GM23338 (cell line): ENCODE measurements at regions not wholly inside any gene's neighbourhood (a gene's known extent, or its start where the extent isn't known, plus 50 kb on each side); places are given as distances from the start of the nearest gene placed in this dataset.

Experiments used
- ATAC-seq: fragments of 200-7000 bp; cut with Tn5 transposase; 3 replicates; pipeline ENCODE4 v1.9.1; 2020
- DNase-seq: peaks from one replicate; pipeline ENCODE4 v3.0.0-alpha.2; 2015; ENCODE audit warnings: low spot score
- H2AFZ ChIP-seq: fragments of 200-600 bp; sonication (generic); 2 replicates; pipeline ENCODE4 v1.8.0; 2016; ENCODE audit warnings: antibody characterized with exemption, mild to moderate bottlenecking, moderate library complexity
- H3F3A ChIP-seq: fragments of 200-600 bp; sonication (generic); replicated peaks from 2 replicates; pipeline ENCODE4 v1.8.0; 2017; ENCODE audit warnings: antibody characterized with exemption, mixed run types, low read depth
- H3K27ac ChIP-seq: fragments of 200-600 bp; sonication (generic); 2 replicates; pipeline ENCODE4 v1.6.1; 2016; ENCODE audit warnings: low read depth
- H3K27me3 ChIP-seq: fragments of 200-600 bp; sonication (generic); 2 replicates; pipeline ENCODE4 v1.8.0; 2016; ENCODE audit warnings: mild to moderate bottlenecking, mixed run types, moderate library complexity; ENCODE audit not compliant: insufficient read depth
- H3K36me3 ChIP-seq: fragments of 200-600 bp; sonication (generic); 2 replicates; pipeline ENCODE4 v1.8.0; 2016; ENCODE audit warnings: mild to moderate bottlenecking; ENCODE audit not compliant: insufficient read depth
- H3K4me1 ChIP-seq: fragments of 200-600 bp; sonication (generic); 2 replicates; pipeline ENCODE4 v1.8.0; 2016; ENCODE audit warnings: mild to moderate bottlenecking, moderate library complexity; ENCODE audit not compliant: insufficient read depth
- H3K4me2 ChIP-seq: fragments of 200-600 bp; sonication (generic); 2 replicates; pipeline ENCODE4 v1.7.1; 2017; ENCODE audit warnings: mixed run types
- H3K4me3 ChIP-seq: fragments of 200-600 bp; sonication (generic); 2 replicates; pipeline ENCODE4 v1.6.1; 2016; ENCODE audit warnings: mixed run types
- H3K79me2 ChIP-seq: fragments of 200-600 bp; sonication (generic); replicated peaks from 2 replicates; pipeline ENCODE4 v1.8.0; 2017; ENCODE audit warnings: mild to moderate bottlenecking; ENCODE audit not compliant: insufficient read depth
- H3K9me2 ChIP-seq: fragments of 200-600 bp; sonication (generic); 2 replicates; pipeline ENCODE4 v1.8.0; 2017; ENCODE audit not compliant: insufficient read depth
- H4K20me1 ChIP-seq: fragments of 200-600 bp; sonication (generic); replicated peaks from 2 replicates; pipeline ENCODE4 v1.8.0; 2017; ENCODE audit warnings: mild to moderate bottlenecking; ENCODE audit not compliant: insufficient read depth
- H3K27ac Mint-ChIP-seq: 2 replicates; pipeline ENCODE4 v1.8.0; 2020; ENCODE audit warnings: inconsistent platforms, mild to moderate bottlenecking, moderate library complexity, mixed read lengths
- H3K27me3 Mint-ChIP-seq: 3 replicates; pipeline ENCODE4 v1.8.0; 2022; ENCODE audit warnings: low read depth, mild to moderate bottlenecking, moderate library complexity, mixed read lengths, inconsistent platforms; ENCODE audit not compliant: insufficient read depth, poor library complexity
- H3K36me3 Mint-ChIP-seq: 3 replicates; pipeline ENCODE4 v1.8.0; 2021; ENCODE audit warnings: low read depth, mild to moderate bottlenecking, inconsistent platforms, moderate library complexity, mixed read lengths
- H3K4me1 Mint-ChIP-seq: 3 replicates; pipeline ENCODE4 v1.8.0; 2020; ENCODE audit warnings: mild to moderate bottlenecking, inconsistent platforms, mixed read lengths
- H3K4me3 Mint-ChIP-seq: 3 replicates; pipeline ENCODE4 v1.8.0; 2021; ENCODE audit warnings: moderate library complexity, mild to moderate bottlenecking, inconsistent platforms, mixed read lengths
- H3K9me3 Mint-ChIP-seq: 3 replicates; pipeline ENCODE4 v1.8.0; 2020; ENCODE audit warnings: moderate library complexity, mild to moderate bottlenecking, inconsistent platforms, mixed read lengths
- CREB1 ChIP-seq: fragments of 250-450 bp; sonication (Bioruptor Pico); IDR thresholded peaks from 2 replicates; pipeline ENCODE4 v1.5.0; 2020; ENCODE audit warnings: low read depth, mild to moderate bottlenecking, moderate library complexity
- EZH2 ChIP-seq: fragments of 200-600 bp; sonication (generic); IDR thresholded peaks from one replicate; pipeline ENCODE4 v1.8.0; 2017; ENCODE audit warnings: antibody characterized with exemption, mild to moderate bottlenecking, low read depth; ENCODE audit not compliant: unreplicated experiment
- EZH2phosphoT487 ChIP-seq: fragments of 200-600 bp; sonication (generic); IDR thresholded peaks from one replicate; pipeline ENCODE4 v1.8.1; 2018; ENCODE audit warnings: antibody characterized with exemption; ENCODE audit not compliant: unreplicated experiment
- NANOG ChIP-seq: IDR thresholded peaks from 2 replicates; pipeline ENCODE4 v1.6.1; 2016; ENCODE audit warnings: antibody characterized with exemption, borderline replicate concordance
- POLR2AphosphoS5 ChIP-seq: IDR thresholded peaks from 2 replicates; pipeline ENCODE4 v1.6.1; 2016; ENCODE audit warnings: antibody characterized with exemption, low read depth
- REST ChIP-seq: IDR thresholded peaks from one replicate; pipeline ENCODE4 v1.6.1; 2018; ENCODE audit warnings: antibody characterized with exemption; ENCODE audit not compliant: unreplicated experiment
- STAT1 ChIP-seq: IDR thresholded peaks from one replicate; pipeline ENCODE4 v1.6.1; 2016; ENCODE audit warnings: antibody characterized with exemption; ENCODE audit not compliant: unreplicated experiment
- ZNF114 ChIP-seq: fragments of 250-450 bp; sonication (Bioruptor Pico); IDR thresholded peaks from 2 replicates; pipeline ENCODE4 v1.5.0; 2020; ENCODE audit warnings: mild to moderate bottlenecking, moderate library complexity
- TF ChIP-seq, protein P1 (sequence below): IDR thresholded peaks from 2 replicates; pipeline ENCODE4 v1.6.1; 2016; ENCODE audit warnings: antibody characterized with exemption
- TF ChIP-seq, protein P2 (sequence below): fragments of 250-450 bp; sonication (Bioruptor Pico); IDR thresholded peaks from 2 replicates; pipeline ENCODE4 v1.5.0; 2020; ENCODE audit warnings: mild to moderate bottlenecking, moderate library complexity

DNA sequence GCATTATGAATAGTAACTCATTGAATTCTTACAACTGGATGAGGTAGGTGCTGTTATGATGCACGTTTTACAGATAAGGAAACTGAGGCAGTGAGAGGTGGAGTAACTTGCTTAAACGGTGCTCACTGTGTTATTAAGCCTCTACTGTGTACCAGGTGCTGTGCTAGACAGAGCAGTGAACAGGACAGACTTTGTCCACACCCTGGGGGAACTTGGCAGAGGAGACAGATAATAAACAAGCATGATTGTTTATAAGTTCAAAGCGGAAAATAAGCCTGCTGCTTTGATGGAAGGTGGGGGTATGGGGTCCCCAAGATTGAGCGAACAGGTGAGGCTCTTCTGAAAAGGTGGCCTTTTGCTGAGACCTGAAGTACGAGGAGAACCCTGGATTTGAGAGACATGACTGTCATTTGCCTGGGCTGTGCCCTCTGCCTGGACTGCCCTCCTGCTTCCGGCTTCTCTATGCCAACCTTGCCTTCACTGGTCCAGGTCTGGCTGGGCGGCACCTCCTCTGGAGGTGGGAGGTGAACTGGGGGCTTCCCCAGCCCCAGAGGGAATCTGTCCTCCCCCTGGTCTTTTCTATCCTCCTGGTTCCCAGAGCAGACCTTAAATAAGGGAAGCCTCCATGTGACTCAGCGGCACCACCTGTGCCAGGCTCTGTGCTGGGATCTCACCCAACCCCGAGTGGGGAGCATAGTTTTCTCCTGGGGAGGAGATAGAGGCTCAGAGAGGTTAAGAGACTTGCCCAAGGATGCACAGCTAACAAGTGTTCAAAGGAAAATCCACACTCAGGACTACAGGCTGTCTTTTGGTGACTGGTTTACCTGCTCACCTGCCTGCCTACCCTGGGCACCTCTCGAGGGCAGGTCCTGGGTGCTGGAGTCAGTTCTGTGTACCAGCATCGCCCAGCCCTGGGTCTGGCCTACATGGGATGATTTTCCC, 59.1 kb downstream of the CEBPB start (continued):
- TF ChIP-seq REST (no peak), EZH2phosphoT487 (no peak), STAT1 (no peak)

- H3K27ac Mint-ChIP-seq = no peak overlapping the region
- H3K79me2 ChIP-seq = no peaks in the 10 kb centered on the region
- H3K4me1 Mint-ChIP-seq = no peaks in the 10 kb centered on the region
- DNase-seq = no peak
- no peaks in the 10 kb centered on the region for H3K27me3 Mint-ChIP-seq
- no peak overlapping the region for H2AFZ ChIP-seq
- no peak overlapping the region for H3K4me2 ChIP-seq
- no peaks in the 10 kb centered on the region for H3K36me3 Mint-ChIP-seq
- no peaks in the 10 kb centered on the region for H3K9me3 Mint-ChIP-seq
- H4K20me1 ChIP-seq = no peaks in the 10 kb centered on the region
- ATAC-seq = no peak
- no peak overlapping the region for H3K4me3 ChIP-seq
- no peaks in the 10 kb centered on the region for H3K27me3 ChIP-seq
- no peaks in the 10 kb centered on the region for H3F3A ChIP-seq
- no peak overlapping the region for H3K27ac ChIP-seq
- H3K4me1 ChIP-seq = no peaks in the 10 kb centered on the region
- no peaks in the 10 kb centered on the region for H3K9me2 ChIP-seq
- H3K36me3 ChIP-seq = no peaks in the 10 kb centered on the region
- H3K4me3 Mint-ChIP-seq = no peak overlapping the region
- TF ChIP-seq, protein P1, sequence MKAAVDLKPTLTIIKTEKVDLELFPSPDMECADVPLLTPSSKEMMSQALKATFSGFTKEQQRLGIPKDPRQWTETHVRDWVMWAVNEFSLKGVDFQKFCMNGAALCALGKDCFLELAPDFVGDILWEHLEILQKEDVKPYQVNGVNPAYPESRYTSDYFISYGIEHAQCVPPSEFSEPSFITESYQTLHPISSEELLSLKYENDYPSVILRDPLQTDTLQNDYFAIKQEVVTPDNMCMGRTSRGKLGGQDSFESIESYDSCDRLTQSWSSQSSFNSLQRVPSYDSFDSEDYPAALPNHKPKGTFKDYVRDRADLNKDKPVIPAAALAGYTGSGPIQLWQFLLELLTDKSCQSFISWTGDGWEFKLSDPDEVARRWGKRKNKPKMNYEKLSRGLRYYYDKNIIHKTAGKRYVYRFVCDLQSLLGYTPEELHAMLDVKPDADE = no peak
- TF ChIP-seq, protein P2, sequence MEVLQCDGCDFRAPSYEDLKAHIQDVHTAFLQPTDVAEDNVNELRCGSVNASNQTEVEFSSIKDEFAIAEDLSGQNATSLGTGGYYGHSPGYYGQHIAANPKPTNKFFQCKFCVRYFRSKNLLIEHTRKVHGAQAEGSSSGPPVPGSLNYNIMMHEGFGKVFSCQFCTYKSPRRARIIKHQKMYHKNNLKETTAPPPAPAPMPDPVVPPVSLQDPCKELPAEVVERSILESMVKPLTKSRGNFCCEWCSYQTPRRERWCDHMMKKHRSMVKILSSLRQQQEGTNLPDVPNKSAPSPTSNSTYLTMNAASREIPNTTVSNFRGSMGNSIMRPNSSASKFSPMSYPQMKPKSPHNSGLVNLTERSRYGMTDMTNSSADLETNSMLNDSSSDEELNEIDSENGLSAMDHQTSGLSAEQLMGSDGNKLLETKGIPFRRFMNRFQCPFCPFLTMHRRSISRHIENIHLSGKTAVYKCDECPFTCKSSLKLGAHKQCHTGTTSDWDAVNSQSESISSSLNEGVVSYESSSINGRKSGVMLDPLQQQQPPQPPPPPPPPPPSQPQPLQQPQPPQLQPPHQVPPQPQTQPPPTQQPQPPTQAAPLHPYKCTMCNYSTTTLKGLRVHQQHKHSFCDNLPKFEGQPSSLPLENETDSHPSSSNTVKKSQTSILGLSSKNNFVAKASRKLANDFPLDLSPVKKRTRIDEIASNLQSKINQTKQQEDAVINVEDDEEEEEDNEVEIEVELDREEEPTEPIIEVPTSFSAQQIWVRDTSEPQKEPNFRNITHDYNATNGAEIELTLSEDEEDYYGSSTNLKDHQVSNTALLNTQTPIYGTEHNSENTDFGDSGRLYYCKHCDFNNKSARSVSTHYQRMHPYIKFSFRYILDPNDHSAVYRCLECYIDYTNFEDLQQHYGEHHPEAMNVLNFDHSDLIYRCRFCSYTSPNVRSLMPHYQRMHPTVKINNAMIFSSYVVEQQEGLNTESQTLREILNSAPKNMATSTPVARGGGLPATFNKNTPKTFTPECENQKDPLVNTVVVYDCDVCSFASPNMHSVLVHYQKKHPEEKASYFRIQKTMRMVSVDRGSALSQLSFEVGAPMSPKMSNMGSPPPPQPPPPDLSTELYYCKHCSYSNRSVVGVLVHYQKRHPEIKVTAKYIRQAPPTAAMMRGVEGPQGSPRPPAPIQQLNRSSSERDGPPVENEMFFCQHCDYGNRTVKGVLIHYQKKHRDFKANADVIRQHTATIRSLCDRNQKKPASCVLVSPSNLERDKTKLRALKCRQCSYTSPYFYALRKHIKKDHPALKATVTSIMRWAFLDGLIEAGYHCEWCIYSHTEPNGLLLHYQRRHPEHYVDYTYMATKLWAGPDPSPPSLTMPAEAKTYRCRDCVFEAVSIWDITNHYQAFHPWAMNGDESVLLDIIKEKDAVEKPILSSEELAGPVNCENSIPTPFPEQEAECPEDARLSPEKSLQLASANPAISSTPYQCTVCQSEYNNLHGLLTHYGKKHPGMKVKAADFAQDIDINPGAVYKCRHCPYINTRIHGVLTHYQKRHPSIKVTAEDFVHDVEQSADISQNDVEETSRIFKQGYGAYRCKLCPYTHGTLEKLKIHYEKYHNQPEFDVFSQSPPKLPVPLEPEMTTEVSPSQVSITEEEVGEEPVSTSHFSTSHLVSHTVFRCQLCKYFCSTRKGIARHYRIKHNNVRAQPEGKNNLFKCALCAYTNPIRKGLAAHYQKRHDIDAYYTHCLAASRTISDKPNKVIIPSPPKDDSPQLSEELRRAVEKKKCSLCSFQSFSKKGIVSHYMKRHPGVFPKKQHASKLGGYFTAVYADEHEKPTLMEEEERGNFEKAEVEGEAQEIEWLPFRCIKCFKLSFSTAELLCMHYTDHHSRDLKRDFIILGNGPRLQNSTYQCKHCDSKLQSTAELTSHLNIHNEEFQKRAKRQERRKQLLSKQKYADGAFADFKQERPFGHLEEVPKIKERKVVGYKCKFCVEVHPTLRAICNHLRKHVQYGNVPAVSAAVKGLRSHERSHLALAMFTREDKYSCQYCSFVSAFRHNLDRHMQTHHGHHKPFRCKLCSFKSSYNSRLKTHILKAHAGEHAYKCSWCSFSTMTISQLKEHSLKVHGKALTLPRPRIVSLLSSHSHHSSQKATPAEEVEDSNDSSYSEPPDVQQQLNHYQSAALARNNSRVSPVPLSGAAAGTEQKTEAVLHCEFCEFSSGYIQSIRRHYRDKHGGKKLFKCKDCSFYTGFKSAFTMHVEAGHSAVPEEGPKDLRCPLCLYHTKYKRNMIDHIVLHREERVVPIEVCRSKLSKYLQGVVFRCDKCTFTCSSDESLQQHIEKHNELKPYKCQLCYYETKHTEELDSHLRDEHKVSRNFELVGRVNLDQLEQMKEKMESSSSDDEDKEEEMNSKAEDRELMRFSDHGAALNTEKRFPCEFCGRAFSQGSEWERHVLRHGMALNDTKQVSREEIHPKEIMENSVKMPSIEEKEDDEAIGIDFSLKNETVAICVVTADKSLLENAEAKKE (CRISPR knock-in tag) = no peak
- TF ChIP-seq CREB1 (CRISPR knock-in tag) (no peak), NANOG (no peak), POLR2AphosphoS5 (no peak), EZH2phosphoT487 (no peak), ZNF114 (CRISPR knock-in tag) (no peak), EZH2 (no peak)
These were observed 60.2 kb downstream of the CEBPB start for GRCh38 chr20:50250679-50251382.
